CD4-positive, alpha-beta T cell treated with Interleukin-2 at 100 ng/mL for 4 hours (primary cell): ENCODE measurements at regions not wholly inside any gene's neighbourhood (a gene's known extent, or its start where the extent isn't known, plus 50 kb on each side); places are given as distances from the start of the nearest gene placed in this dataset.
"Not testable (repeated sequence)": the region's sequence is repeated elsewhere in the genome, so short reads cannot be mapped to it uniquely, and the experiment has no call there.

Source experiments
- DNase-seq: peaks from one replicate; pipeline ENCODE4 v3.0.0-alpha.2; 2020; ENCODE audit warnings: low spot score

- not testable (repeated sequence) for DNase-seq
These were observed 1558.6 kb upstream of the SEL1L start for GRCh38 chr14:83091991-83092956.

- DNase-seq: no peak
These were observed 1562.4 kb upstream of the SEL1L start for GRCh38 chr14:83096092-83096491.

- DNase-seq: no peak
These were observed 1568.2 kb upstream of the SEL1L start for GRCh38 chr14:83101846-83102245.

GRCh38 chr14:83118029-83118428, 1584.4 kb upstream of the SEL1L start:
- no peak for DNase-seq

GRCh38 chr14:83120187-83120586, 1586.5 kb upstream of the SEL1L start:
- DNase-seq: no peak

- no peak for DNase-seq
These were observed 1592.4 kb upstream of the SEL1L start for GRCh38 chr14:83126076-83126475.

- DNase-seq: no peak
These were observed 1595.1 kb upstream of the SEL1L start for GRCh38 chr14:83128783-83129182.

- DNase-seq: no peak
These were observed 1595.8 kb upstream of the SEL1L start for GRCh38 chr14:83129496-83129895.

GRCh38 chr14:83133981-83134645, 1600.5 kb upstream of the SEL1L start:
- DNase-seq: no peak

GRCh38 chr14:83140756-83141155, 1607.1 kb upstream of the SEL1L start:
- no peak for DNase-seq

GRCh38 chr14:83147006-83147405, 1613.4 kb upstream of the SEL1L start:
- DNase-seq: no peak

GRCh38 chr14:83151571-83151970, 1617.9 kb upstream of the SEL1L start:
- DNase-seq: no peak

GRCh38 chr14:83153081-83153480, 1619.4 kb upstream of the SEL1L start:
- DNase-seq: no peak

- no peak for DNase-seq
These were observed 1628.8 kb upstream of the SEL1L start for GRCh38 chr14:83162361-83162929.

- no peak for DNase-seq
These were observed 1629.4 kb upstream of the SEL1L start for GRCh38 chr14:83163016-83163415.

- no peak for DNase-seq
These were observed 1630.4 kb upstream of the SEL1L start for GRCh38 chr14:83164016-83164415.

GRCh38 chr14:83164591-83164990, 1630.9 kb upstream of the SEL1L start:
- no peak for DNase-seq

- no peak for DNase-seq
These were observed 1636.5 kb upstream of the SEL1L start for GRCh38 chr14:83170165-83170564.

GRCh38 chr14:83171761-83172160, 1638.1 kb upstream of the SEL1L start:
- no peak for DNase-seq

GRCh38 chr14:83172363-83172762, 1638.7 kb upstream of the SEL1L start:
- no peak for DNase-seq

GRCh38 chr14:83173687-83174086, 1640.0 kb upstream of the SEL1L start:
- no peak for DNase-seq

- no peak for DNase-seq
These were observed 1650.9 kb upstream of the SEL1L start for GRCh38 chr14:83184531-83184930.

GRCh38 chr14:83188311-83188710, 1654.7 kb upstream of the SEL1L start:
- DNase-seq: not testable (repeated sequence)
